Keratinocyte (primary cell): ENCODE measurements at regions not wholly inside any gene's neighbourhood (a gene's known extent, or its start where the extent isn't known, plus 50 kb on each side); places are given as distances from the start of the nearest gene placed in this dataset.

Source experiments
- DNase-seq: peaks from one replicate; pipeline ENCODE4 v3.0.0-alpha.2; 2011; ENCODE audit warnings: low read depth, missing footprints, low spot score
- FAIRE-seq: peaks from 2 replicates; lab custom pipeline; 2011; peaks lifted over from hg19 to GRCh38; lab: Jason Lieb, UNC
- H2AFZ ChIP-seq: 2 replicates; pipeline ENCODE4 v1.6.0; 2012; ENCODE audit warnings: low read length, control low read depth, inconsistent platforms; ENCODE audit not compliant: control insufficient read depth
- H3K27ac ChIP-seq: 2 replicates; pipeline ENCODE4 v1.5.1; 2011; ENCODE audit warnings: low read length; ENCODE audit not compliant: control insufficient read depth, insufficient read depth
- H3K27me3 ChIP-seq: 3 replicates; pipeline ENCODE4 v1.6.0; 2011; ENCODE audit warnings: low read length; ENCODE audit not compliant: control insufficient read depth, insufficient read depth; ENCODE audit errors: extremely low read depth
- H3K36me3 ChIP-seq, 2 experiments: 2 replicates in 1 of 2; 3 replicates in 1 of 2; pipeline ENCODE4 v1.5.1; 2011; ENCODE audit warnings: low read length in 2 of 2, mild to moderate bottlenecking in 1 of 2; ENCODE audit not compliant: control insufficient read depth in 2 of 2, insufficient read depth in 2 of 2; ENCODE audit errors: extremely low read depth in 1 of 2
- H3K4me1 ChIP-seq: 3 replicates; pipeline ENCODE4 v1.5.1; 2011; ENCODE audit warnings: low read length; ENCODE audit not compliant: control insufficient read depth, insufficient read depth; ENCODE audit errors: extremely low read depth
- H3K4me2 ChIP-seq: 3 replicates; pipeline ENCODE4 v1.6.0; 2011; ENCODE audit warnings: low read depth, low read length; ENCODE audit not compliant: control insufficient read depth, insufficient read depth; ENCODE audit errors: extremely low read depth
- H3K4me3 ChIP-seq, 3 experiments: fragments of 200-600 bp in 1 of 3; sonication (generic) in 1 of 3; 2 replicates in 2 of 3; 3 replicates in 1 of 3; pipeline ENCODE4 v1.5.1; 2011 to 2016; ENCODE audit warnings: low read length in 3 of 3, mild to moderate bottlenecking in 3 of 3, control low read depth in 2 of 3, inconsistent platforms in 1 of 3, low read depth in 1 of 3, mixed read lengths in 1 of 3, mixed run types in 1 of 3, moderate library complexity in 1 of 3; ENCODE audit not compliant: control insufficient read depth in 2 of 3, insufficient read depth in 2 of 3; ENCODE audit errors: extremely low read depth in 1 of 3
- H3K79me2 ChIP-seq: 2 replicates; pipeline ENCODE4 v1.6.0; 2012; ENCODE audit warnings: low read length; ENCODE audit not compliant: control insufficient read depth, insufficient read depth
- H3K9ac ChIP-seq: 3 replicates; pipeline ENCODE4 v1.6.0; 2011; ENCODE audit warnings: low read length; ENCODE audit not compliant: control insufficient read depth, insufficient read depth; ENCODE audit errors: extremely low read depth
- H3K9me1 ChIP-seq: 3 replicates; pipeline ENCODE4 v1.6.0; 2011; ENCODE audit warnings: low read length; ENCODE audit not compliant: control insufficient read depth, insufficient read depth; ENCODE audit errors: extremely low read depth
- H3K9me3 ChIP-seq: 2 replicates; pipeline ENCODE4 v1.5.1; 2012; ENCODE audit warnings: low read depth, low read length; ENCODE audit not compliant: control insufficient read depth
- H4K20me1 ChIP-seq: 3 replicates; pipeline ENCODE4 v1.6.0; 2011; ENCODE audit warnings: low read length; ENCODE audit not compliant: control insufficient read depth, insufficient read depth; ENCODE audit errors: extremely low read depth
- EZH2 ChIP-seq: IDR thresholded peaks from one replicate; pipeline ENCODE4 v1.6.1; 2012; ENCODE audit warnings: inconsistent platforms, mild to moderate bottlenecking, low read length, moderate library complexity
- dilution Hi-C: fragments of 300-500 bp; cut with MboI; formaldehyde crosslinking; loops from one replicate; pipeline ENCODE4 v1.7.0; 2020; ENCODE audit warnings: low sequenced_read_pairs; ENCODE audit not compliant: extremely low pct_ligation_motif_present
- TF ChIP-seq, protein P1 (sequence below), 3 experiments: IDR thresholded peaks in 1 of 3; conservative IDR thresholded peaks in 1 of 3; optimal IDR thresholded peaks in 1 of 3; 2 replicates in 2 of 3; 3 replicates in 1 of 3; pipeline versions ENCODE3 to v1.5.1; 2011; ENCODE audit warnings: low read length in 3 of 3, mild to moderate bottlenecking in 3 of 3, moderate library complexity in 2 of 3, control low read depth in 1 of 3, inconsistent platforms in 1 of 3; ENCODE audit not compliant: insufficient read depth in 2 of 3; ENCODE audit errors: extremely low read depth in 1 of 3

DNA sequence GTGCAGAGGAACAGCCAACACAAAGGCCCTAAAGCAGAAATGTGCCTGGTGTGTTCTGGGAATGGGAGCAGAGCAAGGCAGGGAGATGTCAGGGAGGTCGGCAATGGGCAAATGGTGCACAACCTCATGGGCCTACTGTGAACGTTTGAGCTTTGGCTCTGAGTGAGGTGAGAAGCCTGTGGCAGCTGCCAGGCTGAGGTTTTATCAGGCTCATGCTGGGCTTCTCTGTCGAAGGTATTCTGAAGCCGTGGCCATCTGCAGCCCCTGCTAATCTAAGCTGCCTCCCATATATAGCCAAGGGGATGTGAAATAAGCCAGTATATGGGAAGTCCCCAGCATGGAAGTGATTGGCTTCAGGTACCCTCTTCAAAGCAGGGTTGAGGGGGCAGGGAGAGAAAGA, 193.3 kb downstream of the SLC4A3 start:
- dilution Hi-C loops: no loop called here
- H3K4me1 ChIP-seq: no peaks in the 10 kb centered on the region
- no peak overlapping the region for H3K9ac ChIP-seq
- no peaks in the 10 kb centered on the region for H3K27me3 ChIP-seq
- no peak overlapping the region for H2AFZ ChIP-seq
- no peak for TF ChIP-seq EZH2
- TF ChIP-seq, protein P1, sequence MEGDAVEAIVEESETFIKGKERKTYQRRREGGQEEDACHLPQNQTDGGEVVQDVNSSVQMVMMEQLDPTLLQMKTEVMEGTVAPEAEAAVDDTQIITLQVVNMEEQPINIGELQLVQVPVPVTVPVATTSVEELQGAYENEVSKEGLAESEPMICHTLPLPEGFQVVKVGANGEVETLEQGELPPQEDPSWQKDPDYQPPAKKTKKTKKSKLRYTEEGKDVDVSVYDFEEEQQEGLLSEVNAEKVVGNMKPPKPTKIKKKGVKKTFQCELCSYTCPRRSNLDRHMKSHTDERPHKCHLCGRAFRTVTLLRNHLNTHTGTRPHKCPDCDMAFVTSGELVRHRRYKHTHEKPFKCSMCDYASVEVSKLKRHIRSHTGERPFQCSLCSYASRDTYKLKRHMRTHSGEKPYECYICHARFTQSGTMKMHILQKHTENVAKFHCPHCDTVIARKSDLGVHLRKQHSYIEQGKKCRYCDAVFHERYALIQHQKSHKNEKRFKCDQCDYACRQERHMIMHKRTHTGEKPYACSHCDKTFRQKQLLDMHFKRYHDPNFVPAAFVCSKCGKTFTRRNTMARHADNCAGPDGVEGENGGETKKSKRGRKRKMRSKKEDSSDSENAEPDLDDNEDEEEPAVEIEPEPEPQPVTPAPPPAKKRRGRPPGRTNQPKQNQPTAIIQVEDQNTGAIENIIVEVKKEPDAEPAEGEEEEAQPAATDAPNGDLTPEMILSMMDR (optimal IDR thresholded peaks at IDR 0.05 in 1 of 3, IDR thresholded peaks at IDR 0.05 in 1 of 3, conservative IDR thresholded peaks at IDR 0.05 in 1 of 3; ENCODE audit: extremely low read depth in 1 of 3, insufficient read depth in 2 of 3, low read length in 3 of 3): no peak
- H3K9me1 ChIP-seq: no peaks in the 10 kb centered on the region
- no peaks in the 10 kb centered on the region for H3K9me3 ChIP-seq
- FAIRE-seq (no peak), DNase-seq (no peak)
- no peaks in the 10 kb centered on the region for H3K36me3 ChIP-seq
- H4K20me1 ChIP-seq: no peaks in the 10 kb centered on the region
- no peak overlapping the region for H3K4me2 ChIP-seq
- H3K4me3 ChIP-seq: no peak overlapping the region
- H3K27ac ChIP-seq: no peak overlapping the region
- no peaks in the 10 kb centered on the region for H3K79me2 ChIP-seq

DNA sequence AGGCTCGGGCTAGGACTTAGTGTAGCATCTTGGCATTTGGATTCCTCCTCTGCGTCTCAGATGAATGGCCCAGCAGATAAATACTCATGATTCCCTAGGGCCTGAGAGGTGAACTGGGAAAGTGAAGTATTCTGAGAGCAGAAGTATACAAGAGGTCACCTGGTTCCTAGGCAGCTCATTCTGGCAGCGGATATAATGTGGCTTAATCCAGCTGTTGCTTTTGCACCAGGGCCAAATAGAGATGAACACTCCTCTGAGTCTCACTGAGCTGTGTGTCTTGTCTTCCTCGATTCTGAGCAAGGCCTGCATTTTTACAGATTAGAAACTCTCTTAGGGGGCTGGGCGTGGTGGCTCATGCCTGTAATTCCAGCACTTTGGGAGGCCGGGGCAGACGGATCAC, 196.1 kb downstream of the SLC4A3 start:
- H2AFZ ChIP-seq: no peak overlapping the region
- H3K4me2 ChIP-seq: no peak overlapping the region
- no peak overlapping the region for H3K27ac ChIP-seq
- FAIRE-seq: no peak
- H3K27me3 ChIP-seq: no peaks in the 10 kb centered on the region
- H3K4me1 ChIP-seq: no peaks in the 10 kb centered on the region
- no peak overlapping the region for H3K9ac ChIP-seq
- no peaks in the 10 kb centered on the region for H3K9me3 ChIP-seq
- no peaks in the 10 kb centered on the region for H3K9me1 ChIP-seq
- H3K79me2 ChIP-seq: no peaks in the 10 kb centered on the region
- H3K36me3 ChIP-seq: no peaks in the 10 kb centered on the region
- H3K4me3 ChIP-seq: no peak overlapping the region
- DNase-seq: no peak
- dilution Hi-C loops: no loop called here
- TF ChIP-seq, protein P1 (optimal IDR thresholded peaks at IDR 0.05 in 1 of 3, IDR thresholded peaks at IDR 0.05 in 1 of 3, conservative IDR thresholded peaks at IDR 0.05 in 1 of 3; ENCODE audit: extremely low read depth in 1 of 3, insufficient read depth in 2 of 3, low read length in 3 of 3): no peak
- TF ChIP-seq EZH2: no peak
- no peaks in the 10 kb centered on the region for H4K20me1 ChIP-seq
